HuH-7 (cell line): ENCODE measurements at regions not wholly inside any gene's neighbourhood (a gene's known extent, or its start where the extent isn't known, plus 50 kb on each side); places are given as distances from the start of the nearest gene placed in this dataset.

ENCODE experiments used
- DNase-seq: peaks from one replicate; pipeline ENCODE4 v3.0.0; 2011; ENCODE audit warnings: low spot score

GRCh38 chr10:126783806-126784557 lies 113.5 kb upstream of the C10orf90 start:
- DNase-seq: no peak

GRCh38 chr10:126787201-126787600 lies 116.7 kb upstream of the C10orf90 start:
- DNase-seq: no peak

GRCh38 chr10:126795318-126795717 lies 109.9 kb upstream of the DOCK1 start:
- no peak for DNase-seq

DNA sequence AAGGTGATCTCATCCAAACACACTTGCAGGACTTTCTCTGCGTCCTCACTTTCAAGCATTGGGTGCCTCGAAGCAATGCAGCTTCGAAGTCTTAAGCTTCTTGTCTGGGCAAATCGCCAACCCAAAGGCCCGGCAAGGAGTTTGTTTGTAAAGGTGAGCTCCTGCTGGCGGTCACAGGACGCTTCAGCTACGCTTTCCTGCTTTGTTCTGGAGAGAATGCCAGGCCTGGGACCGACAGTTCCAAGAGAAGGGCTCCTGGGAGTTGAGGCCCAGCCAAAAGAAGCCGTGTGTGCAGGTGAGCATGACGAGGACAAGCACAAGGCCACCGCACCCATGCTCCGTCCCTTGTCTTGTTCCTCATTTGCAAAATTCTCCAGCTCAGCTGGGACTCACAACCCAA lies 106.6 kb upstream of the DOCK1 start:
- DNase-seq: no peak

GRCh38 chr10:126803394-126803793 lies 101.8 kb upstream of the DOCK1 start:
- DNase-seq: no peak

DNA sequence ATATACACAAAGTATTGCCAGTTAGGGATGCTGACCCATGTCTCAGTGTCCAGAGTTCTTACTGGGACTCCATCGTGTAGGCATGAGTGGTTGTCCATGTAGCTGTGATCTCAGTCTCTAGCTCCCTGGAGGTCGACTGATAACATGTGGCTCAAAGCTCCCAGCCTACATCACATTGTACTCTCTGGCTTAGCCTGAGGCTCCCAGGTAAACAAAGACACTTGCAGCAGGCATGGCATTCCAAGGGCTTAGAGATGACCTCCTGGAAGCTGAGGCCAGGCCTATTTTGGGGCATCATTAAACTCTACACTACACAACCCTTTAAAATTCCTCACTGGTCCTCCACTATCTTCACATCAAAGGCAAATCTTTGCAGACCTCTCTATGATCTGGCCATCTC lies 100.8 kb upstream of the DOCK1 start:
- DNase-seq: no peak

GRCh38 chr10:126806498-126806897 lies 98.7 kb upstream of the DOCK1 start:
- DNase-seq: no peak

DNA sequence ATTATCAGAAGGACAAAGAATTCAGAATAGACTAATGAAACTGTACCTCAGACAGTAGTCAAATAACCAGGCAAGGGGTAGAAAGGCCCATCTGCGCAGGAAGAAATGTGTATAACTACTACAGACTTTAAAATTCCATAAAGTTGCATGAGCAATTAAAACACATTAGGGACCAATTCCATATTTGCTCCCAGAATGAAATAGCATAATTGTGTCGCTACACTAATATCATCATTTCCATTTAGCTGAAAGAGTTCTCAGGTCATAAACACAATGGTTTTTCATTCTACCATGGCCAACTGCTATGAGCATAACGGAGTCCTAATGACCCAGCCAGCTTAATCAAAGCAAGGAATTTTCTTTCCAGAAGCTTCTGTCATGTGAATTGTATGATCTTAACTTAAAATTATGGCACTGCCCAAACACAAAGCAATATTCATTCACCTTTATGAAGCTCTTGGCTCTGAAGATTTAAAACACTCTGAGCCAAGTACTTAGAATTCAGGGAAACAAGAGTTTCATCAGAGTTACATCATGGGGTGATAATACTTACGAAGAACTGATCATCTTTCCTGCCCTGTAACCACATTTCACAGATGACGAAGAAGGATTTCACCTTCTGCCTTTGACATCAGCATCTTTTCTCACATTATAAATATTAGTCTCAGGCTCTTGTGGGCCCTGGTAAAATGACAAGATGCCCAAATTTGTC lies 98.1 kb upstream of the DOCK1 start:
- no peak for DNase-seq

DNA sequence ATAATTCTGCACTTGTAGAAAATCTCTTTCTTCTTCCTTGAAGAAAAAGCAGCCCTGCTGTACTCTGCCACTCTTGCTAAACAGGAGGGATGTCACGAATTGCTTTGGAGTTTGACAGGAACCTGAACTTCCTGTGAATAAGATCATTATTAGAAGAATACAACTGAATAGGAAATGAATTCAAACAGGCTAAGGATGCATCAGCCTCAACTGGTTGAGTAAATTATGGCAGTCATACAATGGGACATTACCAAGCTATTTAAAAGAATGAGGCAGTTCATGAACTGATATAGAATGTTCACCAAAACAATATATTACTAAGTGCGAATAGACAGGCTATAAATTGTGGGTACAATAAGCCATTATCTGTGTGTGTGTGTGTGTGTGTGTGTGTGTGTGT lies 97.1 kb upstream of the DOCK1 start:
- no peak for DNase-seq

DNA sequence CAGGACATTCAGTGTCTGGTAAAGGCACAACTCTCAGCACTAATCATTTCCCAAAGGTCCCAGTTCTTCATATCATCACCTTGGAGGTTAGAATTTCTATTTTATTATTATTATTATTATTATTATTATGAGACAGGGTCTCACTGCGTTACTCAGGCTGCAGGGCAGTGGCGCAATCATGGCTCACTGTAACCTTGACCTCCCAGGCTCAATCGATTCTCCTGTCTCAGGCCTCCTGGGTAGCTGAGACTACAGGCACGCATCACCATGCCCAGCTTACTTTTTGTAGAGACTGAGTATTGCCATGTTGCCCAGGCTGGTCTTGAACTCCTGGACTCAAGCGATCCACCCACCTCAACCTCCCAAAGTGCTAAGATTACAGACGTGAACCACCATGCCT lies 91.8 kb upstream of the DOCK1 start:
- no peak for DNase-seq

GRCh38 chr10:126833542-126833941 lies 71.7 kb upstream of the DOCK1 start:
- DNase-seq: no peak

GRCh38 chr10:126836009-126836408 lies 69.2 kb upstream of the DOCK1 start:
- DNase-seq: no peak

- DNase-seq: no peak
These were observed 66.9 kb upstream of the DOCK1 start for GRCh38 chr10:126838316-126838715.

DNA sequence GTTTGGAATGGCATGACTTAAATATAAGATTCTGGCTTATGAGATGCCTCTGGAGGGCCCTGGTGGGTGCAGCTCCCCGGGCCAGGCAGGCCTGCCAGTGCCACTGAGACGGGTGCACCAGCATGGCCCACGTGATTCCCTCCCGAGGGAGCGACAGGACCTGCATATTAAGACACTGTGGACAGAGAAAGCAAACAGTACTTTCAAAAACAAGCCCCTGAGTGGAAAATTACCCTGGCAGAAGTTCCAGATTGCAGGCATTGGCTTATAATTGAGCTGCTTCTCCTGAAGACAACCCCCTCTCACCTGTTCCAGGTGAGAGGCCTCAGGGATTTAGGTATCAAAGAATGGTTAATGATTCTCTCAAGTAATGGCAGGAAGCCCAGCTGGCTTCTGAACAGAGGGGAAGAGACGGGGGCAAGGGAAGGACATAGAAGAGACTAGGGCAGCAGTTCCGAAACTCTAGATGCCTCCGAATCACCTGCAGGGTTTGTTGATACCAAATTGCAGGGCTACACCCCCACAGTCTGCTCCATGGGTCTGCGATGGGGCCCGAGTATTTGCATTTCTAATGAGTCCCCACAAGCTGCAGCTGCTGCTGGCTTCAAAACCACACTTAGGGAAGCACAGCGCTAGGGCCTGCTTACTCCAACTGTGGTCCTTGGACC lies 66.0 kb upstream of the DOCK1 start:
- no peak for DNase-seq

DNA sequence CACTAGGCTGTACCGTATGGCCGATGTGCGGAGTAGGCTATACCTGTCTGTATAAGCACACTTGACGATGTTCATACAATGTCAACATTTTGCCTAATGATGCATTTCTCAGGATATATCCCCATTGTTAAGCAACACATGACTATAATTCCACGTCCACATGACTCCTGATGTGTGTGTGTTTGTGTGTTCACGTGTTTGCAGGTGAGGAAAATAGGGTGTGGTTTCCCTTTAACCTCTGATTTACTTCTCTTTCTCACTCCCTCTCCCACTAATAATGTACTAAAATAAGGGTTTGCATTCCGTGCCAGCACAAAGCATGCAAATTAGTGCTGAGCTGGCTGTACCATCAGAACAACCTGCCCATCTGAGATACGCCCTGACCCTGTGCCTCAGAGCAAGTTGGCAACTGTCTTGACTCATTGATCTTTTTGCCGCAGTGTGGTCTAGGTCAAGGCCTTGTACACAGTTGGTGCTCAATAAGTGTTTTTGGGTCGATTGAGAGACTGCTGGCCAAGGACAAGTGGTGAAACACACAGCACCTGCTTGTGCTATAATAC lies 64.6 kb upstream of the DOCK1 start:
- no peak for DNase-seq

DNA sequence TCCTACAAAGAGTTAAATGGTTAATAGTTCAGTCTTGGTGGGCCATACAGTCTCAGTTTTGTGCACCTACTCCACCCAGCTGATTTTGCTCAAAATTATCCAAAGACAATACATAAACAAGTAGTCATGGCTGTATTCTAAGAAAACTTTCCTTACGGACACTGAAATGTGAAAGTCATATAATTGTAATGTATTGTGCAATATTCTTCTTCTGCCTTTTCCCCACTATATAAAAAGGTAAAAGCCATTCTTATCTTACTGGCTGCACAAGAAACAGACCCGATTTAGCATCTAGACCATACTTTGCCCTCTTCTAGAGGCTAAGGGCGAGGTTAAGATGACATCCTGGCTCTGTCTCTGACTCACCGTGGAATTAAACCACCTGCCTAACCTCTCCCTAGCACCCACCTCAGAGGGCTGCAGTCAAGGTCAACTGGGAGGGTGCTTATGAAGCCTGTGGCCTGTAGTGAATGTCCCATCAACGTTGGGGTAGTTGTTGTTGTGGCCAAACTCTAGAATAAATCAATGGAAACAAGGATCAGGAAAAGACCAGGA lies 63.8 kb upstream of the DOCK1 start:
- no peak for DNase-seq

DNA sequence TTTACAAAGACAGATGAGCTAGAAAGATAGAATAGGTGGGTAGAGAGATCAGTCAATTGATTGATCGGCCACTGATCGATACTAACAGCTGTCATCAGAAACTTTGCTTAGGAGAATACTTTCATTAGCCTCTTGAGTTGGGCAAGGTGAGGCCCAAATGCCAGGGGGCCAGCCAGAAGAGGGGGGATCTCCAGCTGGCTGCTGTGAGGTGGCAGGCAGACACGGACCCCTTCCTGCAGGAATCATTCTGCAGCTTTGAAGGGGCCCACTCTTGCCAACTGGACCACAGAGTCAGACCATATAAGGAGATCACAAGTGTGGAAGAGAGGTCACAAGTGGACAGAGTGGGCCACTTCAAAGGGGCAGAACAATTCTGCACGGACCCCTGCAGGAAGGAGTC lies 62.9 kb upstream of the DOCK1 start:
- DNase-seq: no peak

GRCh38 chr10:126842836-126843235 lies 62.4 kb upstream of the DOCK1 start:
- no peak for DNase-seq

DNA sequence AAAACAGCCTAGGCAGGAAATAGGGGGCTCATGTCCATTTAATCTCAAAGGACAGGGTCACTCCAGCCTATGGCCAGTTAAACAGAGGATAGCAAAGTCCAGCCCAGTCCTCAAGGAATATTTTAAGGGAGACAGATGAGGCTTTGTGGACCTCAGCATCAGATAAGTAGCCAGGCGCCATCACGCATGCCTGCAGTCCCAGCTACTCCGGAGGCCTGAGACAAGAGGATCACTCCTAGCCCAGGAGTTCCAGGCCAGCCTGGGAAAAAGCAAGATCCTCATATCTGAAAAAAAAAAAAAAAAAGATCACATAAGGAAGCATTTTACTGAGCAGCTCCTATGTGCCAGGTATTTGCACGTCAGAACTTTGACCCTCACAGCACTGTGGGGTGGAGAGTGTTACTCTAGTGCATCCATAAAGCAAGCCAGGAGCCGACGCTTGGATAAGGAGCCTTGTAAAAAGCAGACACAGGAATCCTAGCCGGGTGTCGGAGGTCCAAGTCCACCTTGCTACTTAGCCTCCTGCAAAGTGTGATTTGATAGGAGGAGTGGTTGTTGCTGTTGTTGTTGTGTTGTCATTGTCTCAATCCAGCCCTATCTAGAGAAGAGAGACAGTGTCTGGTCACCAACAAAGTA lies 61.8 kb upstream of the DOCK1 start:
- no peak for DNase-seq

DNA sequence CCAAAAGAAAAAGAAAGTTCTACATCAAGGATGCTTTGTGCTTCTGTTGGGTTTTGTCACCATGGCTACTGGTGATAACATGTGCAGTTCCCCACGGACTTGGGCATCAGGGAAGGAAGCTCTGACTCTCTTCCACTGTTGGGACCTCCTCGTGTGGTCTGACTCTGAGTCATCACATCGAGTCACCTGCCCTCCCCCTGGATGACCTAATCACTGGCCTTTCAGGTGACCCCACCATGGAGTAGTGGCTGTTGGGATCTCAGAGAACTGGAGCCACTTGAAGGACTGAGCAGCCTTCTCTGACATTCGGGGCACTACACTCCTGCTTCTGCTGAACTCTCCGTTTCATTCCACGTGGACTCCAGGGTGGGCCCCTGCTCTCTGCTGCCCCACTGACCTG lies 60.8 kb upstream of the DOCK1 start:
- DNase-seq: no peak

DNA sequence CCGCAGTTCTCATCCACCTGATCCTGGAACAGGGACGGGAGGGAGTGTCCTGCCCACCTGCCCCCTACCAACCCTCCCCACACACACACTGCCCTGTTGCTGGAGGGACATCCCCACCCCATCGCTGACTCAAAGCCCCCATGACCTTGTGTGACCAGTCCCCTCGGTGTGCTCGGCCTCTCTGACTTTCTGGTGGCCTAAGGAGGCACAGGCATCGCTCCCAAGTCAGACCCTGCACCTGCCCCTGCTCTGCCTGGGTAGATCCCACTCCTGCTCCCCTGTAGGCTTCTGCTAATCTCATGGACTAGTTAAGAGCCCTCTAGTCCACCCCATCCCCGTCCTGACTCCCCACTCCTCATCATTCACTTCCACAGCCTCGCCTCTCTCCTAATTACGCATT lies 58.8 kb upstream of the DOCK1 start:
- DNase-seq: no peak

- no peak for DNase-seq
These were observed 58.3 kb upstream of the DOCK1 start for GRCh38 chr10:126846959-126847358.
